LNCaP clone FGC (cell line): ENCODE measurements at regions not wholly inside any gene's neighbourhood (a gene's known extent, or its start where the extent isn't known, plus 50 kb on each side); places are given as distances from the start of the nearest gene placed in this dataset.

Experiments
- DNase-seq: peaks from one replicate; pipeline ENCODE4 v3.0.0-alpha.2; 2011; ENCODE audit warnings: low read depth
- H3K4me3 ChIP-seq: 2 replicates; pipeline ENCODE4 v1.5.1; 2011; ENCODE audit warnings: mild to moderate bottlenecking, low read depth, low read length, control low read depth
- TF ChIP-seq, protein P1 (sequence below): IDR thresholded peaks from 2 replicates; pipeline ENCODE4 v1.5.1; 2012; ENCODE audit warnings: mild to moderate bottlenecking; ENCODE audit not compliant: control insufficient read depth, insufficient read depth; ENCODE audit errors: extremely low read depth

- no peak for DNase-seq
- TF ChIP-seq, protein P1, sequence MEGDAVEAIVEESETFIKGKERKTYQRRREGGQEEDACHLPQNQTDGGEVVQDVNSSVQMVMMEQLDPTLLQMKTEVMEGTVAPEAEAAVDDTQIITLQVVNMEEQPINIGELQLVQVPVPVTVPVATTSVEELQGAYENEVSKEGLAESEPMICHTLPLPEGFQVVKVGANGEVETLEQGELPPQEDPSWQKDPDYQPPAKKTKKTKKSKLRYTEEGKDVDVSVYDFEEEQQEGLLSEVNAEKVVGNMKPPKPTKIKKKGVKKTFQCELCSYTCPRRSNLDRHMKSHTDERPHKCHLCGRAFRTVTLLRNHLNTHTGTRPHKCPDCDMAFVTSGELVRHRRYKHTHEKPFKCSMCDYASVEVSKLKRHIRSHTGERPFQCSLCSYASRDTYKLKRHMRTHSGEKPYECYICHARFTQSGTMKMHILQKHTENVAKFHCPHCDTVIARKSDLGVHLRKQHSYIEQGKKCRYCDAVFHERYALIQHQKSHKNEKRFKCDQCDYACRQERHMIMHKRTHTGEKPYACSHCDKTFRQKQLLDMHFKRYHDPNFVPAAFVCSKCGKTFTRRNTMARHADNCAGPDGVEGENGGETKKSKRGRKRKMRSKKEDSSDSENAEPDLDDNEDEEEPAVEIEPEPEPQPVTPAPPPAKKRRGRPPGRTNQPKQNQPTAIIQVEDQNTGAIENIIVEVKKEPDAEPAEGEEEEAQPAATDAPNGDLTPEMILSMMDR = no peak
- H3K4me3 ChIP-seq = no peak overlapping the region
Measured at GRCh38 chr1:82875170-82875569, 1074.4 kb downstream of the ADGRL2 start.

DNA sequence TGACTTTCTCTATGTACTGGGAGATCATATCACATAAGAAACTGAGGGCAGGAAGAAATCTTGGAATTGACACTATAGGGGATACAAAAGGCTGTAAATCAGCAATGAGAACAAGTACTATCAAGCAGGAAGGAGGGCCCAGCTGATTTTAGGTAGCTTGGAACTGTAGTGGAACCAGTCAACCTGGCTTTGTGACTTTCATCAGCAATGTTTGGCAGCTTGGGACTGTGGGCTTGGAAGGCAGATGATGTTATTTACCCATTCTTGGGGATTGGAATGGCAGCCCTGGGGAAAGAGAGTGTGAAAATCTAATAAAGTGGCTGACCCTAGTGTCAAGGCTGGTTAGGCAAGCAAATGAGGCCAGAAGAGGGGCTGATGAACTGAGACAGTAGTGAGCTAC is 1073.3 kb downstream of the ADGRL2 start:
- TF ChIP-seq, protein P1 = no peak

GRCh38 chr1:82870332-82870731 is 1069.6 kb downstream of the ADGRL2 start:
- TF ChIP-seq, protein P1 = no peak
- DNase-seq = no peak
- no peak overlapping the region for H3K4me3 ChIP-seq

More for the DNA sequence above, 1073.3 kb downstream of the ADGRL2 start:
- H3K4me3 ChIP-seq = no peak overlapping the region
- DNase-seq = peak; percentile 53

DNA sequence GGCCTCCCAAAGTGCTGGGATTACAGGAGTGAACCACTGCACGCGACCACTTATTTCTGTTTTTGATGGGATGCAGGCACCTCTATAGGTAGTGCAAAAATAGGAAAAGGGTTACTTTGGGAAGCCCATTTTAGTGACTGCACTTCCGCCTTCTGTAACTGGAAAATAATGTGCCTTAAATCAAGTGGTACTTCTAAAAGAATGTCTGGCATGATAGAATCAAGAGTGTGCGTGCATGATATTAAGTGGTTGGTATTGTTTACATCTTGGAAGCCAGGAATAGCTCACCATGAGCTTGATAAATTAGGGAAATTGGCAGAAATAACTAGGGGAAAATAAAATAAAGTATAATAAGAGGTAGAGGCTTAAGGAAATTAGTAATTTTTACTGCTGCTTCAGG is 1067.0 kb downstream of the ADGRL2 start:
- TF ChIP-seq, protein P1 = no peak
- no peak for DNase-seq
- no peak overlapping the region for H3K4me3 ChIP-seq

- no peak overlapping the region for H3K4me3 ChIP-seq
- TF ChIP-seq, protein P1 = no peak
- DNase-seq = no peak
Measured at GRCh38 chr1:82861749-82862148, 1061.0 kb downstream of the ADGRL2 start.

GRCh38 chr1:82858031-82858430 is 1057.3 kb downstream of the ADGRL2 start:
- DNase-seq = peak; percentile 63
- TF ChIP-seq, protein P1 = no peak
- no peak overlapping the region for H3K4me3 ChIP-seq

DNA sequence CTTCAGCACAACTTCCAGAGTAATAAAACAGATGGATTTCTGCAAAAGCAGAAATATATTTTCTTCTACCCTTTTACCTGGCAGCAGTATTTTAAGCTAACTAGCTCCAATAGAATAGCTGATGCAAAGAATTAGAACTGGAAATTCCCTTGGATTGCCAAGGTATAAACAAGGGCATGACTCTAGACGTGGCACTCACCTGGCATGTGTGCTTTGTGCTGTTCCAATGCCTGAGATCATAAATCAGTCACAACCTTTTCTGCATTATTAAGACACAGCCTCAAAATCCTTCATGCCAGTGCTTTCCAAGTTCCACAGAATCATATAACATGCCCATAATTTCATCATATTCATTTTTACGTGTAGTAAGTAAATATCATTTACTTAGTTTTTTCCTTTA is 1048.7 kb downstream of the ADGRL2 start:
- DNase-seq = no peak
- TF ChIP-seq, protein P1 = no peak
- no peak overlapping the region for H3K4me3 ChIP-seq
